RCC 7860 (cell line): ENCODE measurements at regions not wholly inside any gene's neighbourhood (a gene's known extent, or its start where the extent isn't known, plus 50 kb on each side); places are given as distances from the start of the nearest gene placed in this dataset.
"Not testable (repeated sequence)": the region's sequence is repeated elsewhere in the genome, so short reads cannot be mapped to it uniquely, and the experiment has no call there.

Experiments used
- DNase-seq: peaks from one replicate; pipeline ENCODE4 v3.0.0-alpha.2; 2015; ENCODE audit warnings: low spot score
- FAIRE-seq: peaks from 2 replicates; lab custom pipeline; 2012; peaks lifted over from hg19 to GRCh38; lab: Jason Lieb, UNC

GRCh38 chr2:239834143-239834542, 191.0 kb downstream of the NDUFA10 start:
- DNase-seq (no peak), FAIRE-seq (no peak)

GRCh38 chr2:239833269-239834109, 191.7 kb downstream of the NDUFA10 start:
- no peak for DNase-seq
- FAIRE-seq = no peak

GRCh38 chr2:239832490-239833268, 192.5 kb downstream of the NDUFA10 start:
- FAIRE-seq = no peak
- DNase-seq = no peak

GRCh38 chr2:239831861-239832489, 193.2 kb downstream of the NDUFA10 start:
- DNase-seq (no peak), FAIRE-seq (no peak)

GRCh38 chr2:239831001-239831731, 194.0 kb downstream of the NDUFA10 start:
- FAIRE-seq = no peak
- no peak for DNase-seq

- FAIRE-seq = no peak
- DNase-seq = no peak
These were observed 194.8 kb downstream of the NDUFA10 start for GRCh38 chr2:239830121-239831000.

GRCh38 chr2:239829326-239829725, 195.8 kb downstream of the NDUFA10 start:
- FAIRE-seq = no peak
- DNase-seq = no peak

- not testable (repeated sequence) for FAIRE-seq, DNase-seq
These were observed 196.2 kb downstream of the NDUFA10 start for GRCh38 chr2:239828973-239829275.

GRCh38 chr2:239828192-239828972, 196.8 kb downstream of the NDUFA10 start:
- no peak for FAIRE-seq

GRCh38 chr2:239827523-239827890, 197.6 kb downstream of the NDUFA10 start:
- DNase-seq = no peak
- FAIRE-seq = no peak

More at GRCh38 chr2:239828192-239828972, 196.8 kb downstream of the NDUFA10 start:
- DNase-seq = no peak

GRCh38 chr2:239826786-239827522, 198.2 kb downstream of the NDUFA10 start:
- FAIRE-seq (no peak), DNase-seq (no peak)

GRCh38 chr2:239826376-239826775, 198.8 kb downstream of the NDUFA10 start:
- no peak for DNase-seq
- FAIRE-seq = no peak

- DNase-seq (no peak), FAIRE-seq (no peak)
These were observed 199.5 kb downstream of the NDUFA10 start for GRCh38 chr2:239825705-239825979.

GRCh38 chr2:239824866-239825704, 200.1 kb downstream of the NDUFA10 start:
- FAIRE-seq (no peak), DNase-seq (no peak)

GRCh38 chr2:239824046-239824694, 201.0 kb downstream of the NDUFA10 start:
- no peak for FAIRE-seq

GRCh38 chr2:239822146-239822831, 202.9 kb downstream of the NDUFA10 start:
- FAIRE-seq = no peak
- DNase-seq = no peak

More at GRCh38 chr2:239824046-239824694, 201.0 kb downstream of the NDUFA10 start:
- DNase-seq = peak; percentile 10

GRCh38 chr2:239821694-239822075, 203.5 kb downstream of the NDUFA10 start:
- DNase-seq (no peak), FAIRE-seq (no peak)
